WTC11 (cell line): ENCODE measurements at regions not wholly inside any gene's neighbourhood (a gene's known extent, or its start where the extent isn't known, plus 50 kb on each side); places are given as distances from the start of the nearest gene placed in this dataset.

Experiments used
- ATAC-seq: fragments of 200-7000 bp; cut with Tn5 transposase; 2 replicates; pipeline ENCODE4 v1.10.0; 2021; ENCODE audit warnings: mild to moderate bottlenecking, moderate library complexity
- CTCF ChIA-PET: fragments of 300-600 bp; sonication (Branson Sonifier 250); formaldehyde crosslinking; loops from one replicate; lab custom pipeline; 2021; ENCODE audit warnings: antibody characterized with exemption; lab: Charles Lee
- POLR2A ChIA-PET: fragments of 350-600 bp; sonication (Branson Sonifier 250); formaldehyde crosslinking; loops from one replicate; lab custom pipeline; 2021; ENCODE audit warnings: antibody characterized with exemption; lab: Charles Lee
- DNase-seq: peaks from one replicate; pipeline ENCODE4 v3.0.0; 2021; ENCODE audit warnings: low spot score
- H3K27ac Mint-ChIP-seq: 2 replicates; pipeline ENCODE4 v1.8.0; 2021; ENCODE audit warnings: mixed read lengths
- H3K27me3 Mint-ChIP-seq: 2 replicates; pipeline ENCODE4 v1.8.0; 2021; ENCODE audit warnings: low read depth, mild to moderate bottlenecking, moderate library complexity, mixed read lengths
- H3K36me3 Mint-ChIP-seq: 2 replicates; pipeline ENCODE4 v1.8.0; 2021; ENCODE audit warnings: mixed read lengths
- H3K4me1 Mint-ChIP-seq: 2 replicates; pipeline ENCODE4 v1.8.0; 2022; ENCODE audit warnings: mixed read lengths
- H3K4me3 Mint-ChIP-seq: 2 replicates; pipeline ENCODE4 v1.8.0; 2021; ENCODE audit warnings: mild to moderate bottlenecking, moderate library complexity, mixed read lengths
- H3K9me3 Mint-ChIP-seq: 2 replicates; pipeline ENCODE4 v1.8.0; 2021; ENCODE audit warnings: mixed read lengths
- ESRRA ChIP-seq: sonication (generic); formaldehyde crosslinking; IDR thresholded peaks from 2 replicates; pipeline ENCODE4 v1.8.1; 2022; ENCODE audit warnings: mild to moderate bottlenecking, missing genetic modification reagents, borderline replicate concordance
- HMGA2 ChIP-seq: fragments of 250-450 bp; sonication (Bioruptor Pico); IDR thresholded peaks from 2 replicates; pipeline ENCODE4 v1.4.0; 2021; ENCODE audit warnings: mild to moderate bottlenecking, moderate library complexity
- JAZF1 ChIP-seq: fragments of 250-450 bp; sonication (Bioruptor Pico); IDR thresholded peaks from 2 replicates; pipeline ENCODE4 v1.9.0; 2021; ENCODE audit warnings: moderate library complexity, mild to moderate bottlenecking, inconsistent platforms
- NFATC4 ChIP-seq: fragments of 250-450 bp; sonication (Bioruptor Pico); IDR thresholded peaks from 2 replicates; pipeline ENCODE4 v1.9.0; 2021; ENCODE audit warnings: mild to moderate bottlenecking
- RORB ChIP-seq: fragments of 250-450 bp; sonication (Bioruptor Pico); IDR thresholded peaks from 2 replicates; pipeline ENCODE4 v1.9.0; 2021; ENCODE audit warnings: mild to moderate bottlenecking
- TEAD1 ChIP-seq: sonication (generic); formaldehyde crosslinking; IDR thresholded peaks from 2 replicates; pipeline ENCODE4 v1.8.0; 2022; ENCODE audit warnings: mild to moderate bottlenecking, missing genetic modification reagents
- ZNF219 ChIP-seq: sonication (generic); formaldehyde crosslinking; IDR thresholded peaks from 2 replicates; pipeline ENCODE4 v1.8.0; 2023; ENCODE audit warnings: missing genetic modification reagents, mild to moderate bottlenecking, borderline replicate concordance
- ZNF263 ChIP-seq: sonication (generic); formaldehyde crosslinking; IDR thresholded peaks from 2 replicates; pipeline ENCODE4 v1.8.1; 2022; ENCODE audit warnings: low read depth, mild to moderate bottlenecking, moderate library complexity, missing genetic modification reagents
- TF ChIP-seq, protein P1 (sequence below): sonication (generic); formaldehyde crosslinking; IDR thresholded peaks from 2 replicates; pipeline ENCODE4 v1.8.1; 2022; ENCODE audit warnings: low read depth, missing genetic modification reagents, borderline replicate concordance
- TF ChIP-seq, protein P2 (sequence below): sonication (generic); formaldehyde crosslinking; IDR thresholded peaks from 2 replicates; pipeline ENCODE4 v1.8.0; 2022; ENCODE audit warnings: mild to moderate bottlenecking, missing genetic modification reagents
- TF ChIP-seq, protein P3 (sequence below): fragments of 200-600 bp; IDR thresholded peaks from 2 replicates; pipeline ENCODE4 v1.8.0; 2022; ENCODE audit warnings: antibody characterized with exemption
- TF ChIP-seq, protein P4 (sequence below): fragments of 250-450 bp; sonication (Bioruptor Pico); IDR thresholded peaks from 2 replicates; pipeline ENCODE4 v1.8.0; 2021; ENCODE audit warnings: mild to moderate bottlenecking
- TF ChIP-seq, protein P5 (sequence below): sonication (generic); formaldehyde crosslinking; conservative IDR thresholded peaks from 2 replicates; pipeline ENCODE4 v1.8.1; 2023; ENCODE audit warnings: mild to moderate bottlenecking, low read depth, missing genetic modification reagents, moderate library complexity
- TF ChIP-seq, protein P6 (sequence below): sonication (generic); formaldehyde crosslinking; IDR thresholded peaks from 2 replicates; pipeline ENCODE4 v1.8.0; 2023; ENCODE audit warnings: missing genetic modification reagents, mild to moderate bottlenecking, borderline replicate concordance

DNA sequence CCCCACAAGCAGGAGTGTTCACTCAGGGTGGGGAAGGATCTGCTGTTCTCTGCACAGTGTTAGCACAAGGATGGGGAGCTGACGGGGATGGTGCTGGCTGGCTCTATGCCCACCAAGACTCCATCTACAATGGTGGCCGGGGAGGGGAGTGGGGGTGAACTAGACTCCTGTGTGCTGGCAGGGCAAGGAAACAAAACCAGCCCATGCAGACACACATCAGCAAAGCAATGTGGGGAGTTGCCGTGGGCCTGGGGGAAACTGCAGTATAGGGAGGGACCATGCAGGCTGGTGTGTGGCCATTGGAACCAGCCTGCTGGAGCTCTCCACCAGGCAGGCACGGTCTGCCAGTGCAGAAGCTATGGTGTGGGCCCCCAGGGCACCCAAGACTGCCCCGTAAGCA lies 195.1 kb downstream of the PWWP3B start:
- no peaks in the 10 kb centered on the region for H3K4me1 Mint-ChIP-seq
- POLR2A ChIA-PET = no interaction called here
- no peaks in the 10 kb centered on the region for H3K36me3 Mint-ChIP-seq
- DNase-seq = no peak
- H3K4me3 Mint-ChIP-seq = no peak overlapping the region
- CTCF ChIA-PET = no interaction called here
- no peaks in the 10 kb centered on the region for H3K27me3 Mint-ChIP-seq
- H3K9me3 Mint-ChIP-seq = peaks cover 13% of the 10 kb centered on the region; the same call in 1 of the 2 replicates
- no peak overlapping the region for H3K27ac Mint-ChIP-seq
- ATAC-seq = no peak
- TF ChIP-seq ESRRA = no peak
- TF ChIP-seq, protein P1, sequence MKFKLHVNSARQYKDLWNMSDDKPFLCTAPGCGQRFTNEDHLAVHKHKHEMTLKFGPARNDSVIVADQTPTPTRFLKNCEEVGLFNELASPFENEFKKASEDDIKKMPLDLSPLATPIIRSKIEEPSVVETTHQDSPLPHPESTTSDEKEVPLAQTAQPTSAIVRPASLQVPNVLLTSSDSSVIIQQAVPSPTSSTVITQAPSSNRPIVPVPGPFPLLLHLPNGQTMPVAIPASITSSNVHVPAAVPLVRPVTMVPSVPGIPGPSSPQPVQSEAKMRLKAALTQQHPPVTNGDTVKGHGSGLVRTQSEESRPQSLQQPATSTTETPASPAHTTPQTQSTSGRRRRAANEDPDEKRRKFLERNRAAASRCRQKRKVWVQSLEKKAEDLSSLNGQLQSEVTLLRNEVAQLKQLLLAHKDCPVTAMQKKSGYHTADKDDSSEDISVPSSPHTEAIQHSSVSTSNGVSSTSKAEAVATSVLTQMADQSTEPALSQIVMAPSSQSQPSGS = no peak
- TF ChIP-seq ZNF263 (CRISPR knock-in tag) = no peak
- TF ChIP-seq RORB (CRISPR knock-in tag) = no peak
- no peak for TF ChIP-seq ZNF219 (CRISPR knock-in tag)
- TF ChIP-seq, protein P2, sequence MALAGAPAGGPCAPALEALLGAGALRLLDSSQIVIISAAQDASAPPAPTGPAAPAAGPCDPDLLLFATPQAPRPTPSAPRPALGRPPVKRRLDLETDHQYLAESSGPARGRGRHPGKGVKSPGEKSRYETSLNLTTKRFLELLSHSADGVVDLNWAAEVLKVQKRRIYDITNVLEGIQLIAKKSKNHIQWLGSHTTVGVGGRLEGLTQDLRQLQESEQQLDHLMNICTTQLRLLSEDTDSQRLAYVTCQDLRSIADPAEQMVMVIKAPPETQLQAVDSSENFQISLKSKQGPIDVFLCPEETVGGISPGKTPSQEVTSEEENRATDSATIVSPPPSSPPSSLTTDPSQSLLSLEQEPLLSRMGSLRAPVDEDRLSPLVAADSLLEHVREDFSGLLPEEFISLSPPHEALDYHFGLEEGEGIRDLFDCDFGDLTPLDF (CRISPR knock-in tag) = no peak
- no peak for TF ChIP-seq HMGA2 (CRISPR knock-in tag)
- no peak for TF ChIP-seq JAZF1
- no peak for TF ChIP-seq TEAD1 (CRISPR knock-in tag)
- TF ChIP-seq, protein P3, sequence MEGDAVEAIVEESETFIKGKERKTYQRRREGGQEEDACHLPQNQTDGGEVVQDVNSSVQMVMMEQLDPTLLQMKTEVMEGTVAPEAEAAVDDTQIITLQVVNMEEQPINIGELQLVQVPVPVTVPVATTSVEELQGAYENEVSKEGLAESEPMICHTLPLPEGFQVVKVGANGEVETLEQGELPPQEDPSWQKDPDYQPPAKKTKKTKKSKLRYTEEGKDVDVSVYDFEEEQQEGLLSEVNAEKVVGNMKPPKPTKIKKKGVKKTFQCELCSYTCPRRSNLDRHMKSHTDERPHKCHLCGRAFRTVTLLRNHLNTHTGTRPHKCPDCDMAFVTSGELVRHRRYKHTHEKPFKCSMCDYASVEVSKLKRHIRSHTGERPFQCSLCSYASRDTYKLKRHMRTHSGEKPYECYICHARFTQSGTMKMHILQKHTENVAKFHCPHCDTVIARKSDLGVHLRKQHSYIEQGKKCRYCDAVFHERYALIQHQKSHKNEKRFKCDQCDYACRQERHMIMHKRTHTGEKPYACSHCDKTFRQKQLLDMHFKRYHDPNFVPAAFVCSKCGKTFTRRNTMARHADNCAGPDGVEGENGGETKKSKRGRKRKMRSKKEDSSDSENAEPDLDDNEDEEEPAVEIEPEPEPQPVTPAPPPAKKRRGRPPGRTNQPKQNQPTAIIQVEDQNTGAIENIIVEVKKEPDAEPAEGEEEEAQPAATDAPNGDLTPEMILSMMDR = no peak
- no peak for TF ChIP-seq NFATC4 (CRISPR knock-in tag)
- TF ChIP-seq, protein P4, sequence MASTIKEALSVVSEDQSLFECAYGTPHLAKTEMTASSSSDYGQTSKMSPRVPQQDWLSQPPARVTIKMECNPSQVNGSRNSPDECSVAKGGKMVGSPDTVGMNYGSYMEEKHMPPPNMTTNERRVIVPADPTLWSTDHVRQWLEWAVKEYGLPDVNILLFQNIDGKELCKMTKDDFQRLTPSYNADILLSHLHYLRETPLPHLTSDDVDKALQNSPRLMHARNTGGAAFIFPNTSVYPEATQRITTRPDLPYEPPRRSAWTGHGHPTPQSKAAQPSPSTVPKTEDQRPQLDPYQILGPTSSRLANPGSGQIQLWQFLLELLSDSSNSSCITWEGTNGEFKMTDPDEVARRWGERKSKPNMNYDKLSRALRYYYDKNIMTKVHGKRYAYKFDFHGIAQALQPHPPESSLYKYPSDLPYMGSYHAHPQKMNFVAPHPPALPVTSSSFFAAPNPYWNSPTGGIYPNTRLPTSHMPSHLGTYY (CRISPR knock-in tag) = no peak
- TF ChIP-seq, protein P5, sequence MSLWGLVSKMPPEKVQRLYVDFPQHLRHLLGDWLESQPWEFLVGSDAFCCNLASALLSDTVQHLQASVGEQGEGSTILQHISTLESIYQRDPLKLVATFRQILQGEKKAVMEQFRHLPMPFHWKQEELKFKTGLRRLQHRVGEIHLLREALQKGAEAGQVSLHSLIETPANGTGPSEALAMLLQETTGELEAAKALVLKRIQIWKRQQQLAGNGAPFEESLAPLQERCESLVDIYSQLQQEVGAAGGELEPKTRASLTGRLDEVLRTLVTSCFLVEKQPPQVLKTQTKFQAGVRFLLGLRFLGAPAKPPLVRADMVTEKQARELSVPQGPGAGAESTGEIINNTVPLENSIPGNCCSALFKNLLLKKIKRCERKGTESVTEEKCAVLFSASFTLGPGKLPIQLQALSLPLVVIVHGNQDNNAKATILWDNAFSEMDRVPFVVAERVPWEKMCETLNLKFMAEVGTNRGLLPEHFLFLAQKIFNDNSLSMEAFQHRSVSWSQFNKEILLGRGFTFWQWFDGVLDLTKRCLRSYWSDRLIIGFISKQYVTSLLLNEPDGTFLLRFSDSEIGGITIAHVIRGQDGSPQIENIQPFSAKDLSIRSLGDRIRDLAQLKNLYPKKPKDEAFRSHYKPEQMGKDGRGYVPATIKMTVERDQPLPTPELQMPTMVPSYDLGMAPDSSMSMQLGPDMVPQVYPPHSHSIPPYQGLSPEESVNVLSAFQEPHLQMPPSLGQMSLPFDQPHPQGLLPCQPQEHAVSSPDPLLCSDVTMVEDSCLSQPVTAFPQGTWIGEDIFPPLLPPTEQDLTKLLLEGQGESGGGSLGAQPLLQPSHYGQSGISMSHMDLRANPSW (CRISPR knock-in tag) = no peak
- TF ChIP-seq, protein P6, sequence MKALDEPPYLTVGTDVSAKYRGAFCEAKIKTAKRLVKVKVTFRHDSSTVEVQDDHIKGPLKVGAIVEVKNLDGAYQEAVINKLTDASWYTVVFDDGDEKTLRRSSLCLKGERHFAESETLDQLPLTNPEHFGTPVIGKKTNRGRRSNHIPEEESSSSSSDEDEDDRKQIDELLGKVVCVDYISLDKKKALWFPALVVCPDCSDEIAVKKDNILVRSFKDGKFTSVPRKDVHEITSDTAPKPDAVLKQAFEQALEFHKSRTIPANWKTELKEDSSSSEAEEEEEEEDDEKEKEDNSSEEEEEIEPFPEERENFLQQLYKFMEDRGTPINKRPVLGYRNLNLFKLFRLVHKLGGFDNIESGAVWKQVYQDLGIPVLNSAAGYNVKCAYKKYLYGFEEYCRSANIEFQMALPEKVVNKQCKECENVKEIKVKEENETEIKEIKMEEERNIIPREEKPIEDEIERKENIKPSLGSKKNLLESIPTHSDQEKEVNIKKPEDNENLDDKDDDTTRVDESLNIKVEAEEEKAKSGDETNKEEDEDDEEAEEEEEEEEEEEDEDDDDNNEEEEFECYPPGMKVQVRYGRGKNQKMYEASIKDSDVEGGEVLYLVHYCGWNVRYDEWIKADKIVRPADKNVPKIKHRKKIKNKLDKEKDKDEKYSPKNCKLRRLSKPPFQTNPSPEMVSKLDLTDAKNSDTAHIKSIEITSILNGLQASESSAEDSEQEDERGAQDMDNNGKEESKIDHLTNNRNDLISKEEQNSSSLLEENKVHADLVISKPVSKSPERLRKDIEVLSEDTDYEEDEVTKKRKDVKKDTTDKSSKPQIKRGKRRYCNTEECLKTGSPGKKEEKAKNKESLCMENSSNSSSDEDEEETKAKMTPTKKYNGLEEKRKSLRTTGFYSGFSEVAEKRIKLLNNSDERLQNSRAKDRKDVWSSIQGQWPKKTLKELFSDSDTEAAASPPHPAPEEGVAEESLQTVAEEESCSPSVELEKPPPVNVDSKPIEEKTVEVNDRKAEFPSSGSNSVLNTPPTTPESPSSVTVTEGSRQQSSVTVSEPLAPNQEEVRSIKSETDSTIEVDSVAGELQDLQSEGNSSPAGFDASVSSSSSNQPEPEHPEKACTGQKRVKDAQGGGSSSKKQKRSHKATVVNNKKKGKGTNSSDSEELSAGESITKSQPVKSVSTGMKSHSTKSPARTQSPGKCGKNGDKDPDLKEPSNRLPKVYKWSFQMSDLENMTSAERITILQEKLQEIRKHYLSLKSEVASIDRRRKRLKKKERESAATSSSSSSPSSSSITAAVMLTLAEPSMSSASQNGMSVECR (CRISPR knock-in tag) = no peak
